NCI-H1105 treated with DMSO at 0.1 percent for 48 hours (cell line): ENCODE measurements at regions not wholly inside any gene's neighbourhood (a gene's known extent, or its start where the extent isn't known, plus 50 kb on each side); places are given as distances from the start of the nearest gene placed in this dataset.
"Not testable (repeated sequence)": the region's sequence is repeated elsewhere in the genome, so short reads cannot be mapped to it uniquely, and the experiment has no call there.

Source experiments
- DNase-seq: peaks from one replicate; lab custom pipeline; 2025; lab: John Stamatoyannopoulos, UW

DNA sequence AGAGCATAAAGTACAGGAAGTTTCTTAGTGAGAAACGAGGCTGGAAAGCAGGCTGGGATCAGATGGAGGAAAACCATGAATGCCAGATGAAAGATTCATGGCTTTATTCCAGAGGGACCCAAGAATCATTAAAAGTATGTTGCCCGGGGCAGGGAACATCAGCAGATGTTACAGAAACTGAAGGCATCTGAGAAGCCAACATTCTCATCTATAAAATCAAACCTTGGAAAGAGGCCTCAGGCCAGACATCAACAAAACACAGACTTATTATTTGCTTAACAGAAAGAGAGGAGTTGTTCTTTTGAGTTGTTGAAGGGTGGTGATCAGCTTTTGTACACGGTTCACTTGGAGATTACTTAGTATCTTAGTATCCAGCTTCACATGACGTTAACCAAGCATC lies 543.6 kb downstream of the RFC3 start:
- DNase-seq, result no peak

DNA sequence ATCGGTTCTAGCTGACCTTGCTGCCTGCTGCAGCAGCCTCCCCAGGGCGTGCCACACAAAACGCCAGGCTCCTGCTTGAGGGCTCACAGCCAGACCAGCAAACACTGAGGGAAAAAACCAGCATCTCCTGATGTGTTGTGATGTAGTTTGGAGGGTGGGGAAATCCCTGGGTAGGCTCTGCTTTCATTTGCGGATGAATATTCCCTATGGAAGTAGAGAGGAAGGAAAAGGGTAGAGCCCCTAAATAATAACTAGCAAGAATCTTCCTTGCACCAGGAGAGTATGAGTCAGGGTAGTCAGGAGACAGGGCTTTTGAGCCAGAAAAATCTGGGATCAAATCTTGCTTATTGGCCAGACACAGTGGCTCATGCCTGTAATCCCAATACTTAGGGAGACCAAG lies 545.3 kb downstream of the RFC3 start:
- DNase-seq, result no peak

DNA sequence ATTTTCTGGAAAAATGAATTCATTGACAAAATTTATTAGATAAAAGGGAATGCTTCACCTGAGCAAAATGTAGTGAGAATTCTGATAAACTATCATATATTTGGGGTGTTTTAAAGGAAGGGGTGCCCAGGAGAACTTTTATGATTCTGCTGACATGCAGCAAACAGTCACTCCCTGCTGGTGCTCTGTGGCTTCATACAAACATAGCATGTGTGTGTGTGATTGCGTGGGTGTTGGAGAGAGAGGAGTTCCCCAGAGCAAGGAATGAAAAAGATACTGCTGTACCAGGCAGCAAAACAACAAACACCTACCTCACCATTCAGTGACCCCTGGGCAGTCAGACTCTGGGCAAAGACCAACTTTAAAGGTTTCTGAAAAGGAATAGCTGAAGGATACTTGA lies 546.7 kb downstream of the RFC3 start:
- no peak for DNase-seq

DNA sequence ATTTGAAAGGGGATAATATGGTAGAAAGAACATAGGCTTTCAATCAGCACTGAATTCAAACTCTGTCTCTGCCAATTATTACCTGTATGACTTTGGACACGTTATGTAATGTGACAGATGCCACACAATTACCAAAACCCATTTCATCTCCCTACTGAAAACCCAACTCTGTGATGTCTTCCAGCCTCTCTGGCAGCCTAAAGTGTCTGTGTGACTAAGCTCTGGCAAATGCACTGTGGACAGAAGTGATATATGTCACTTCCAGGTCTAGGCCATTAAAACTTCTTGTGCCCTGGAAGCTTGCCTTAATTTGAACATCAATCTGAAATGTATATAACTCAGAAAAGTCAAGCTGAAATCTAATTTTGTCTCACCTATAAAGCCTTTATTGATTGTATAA lies 552.0 kb downstream of the RFC3 start:
- no peak for DNase-seq

DNA sequence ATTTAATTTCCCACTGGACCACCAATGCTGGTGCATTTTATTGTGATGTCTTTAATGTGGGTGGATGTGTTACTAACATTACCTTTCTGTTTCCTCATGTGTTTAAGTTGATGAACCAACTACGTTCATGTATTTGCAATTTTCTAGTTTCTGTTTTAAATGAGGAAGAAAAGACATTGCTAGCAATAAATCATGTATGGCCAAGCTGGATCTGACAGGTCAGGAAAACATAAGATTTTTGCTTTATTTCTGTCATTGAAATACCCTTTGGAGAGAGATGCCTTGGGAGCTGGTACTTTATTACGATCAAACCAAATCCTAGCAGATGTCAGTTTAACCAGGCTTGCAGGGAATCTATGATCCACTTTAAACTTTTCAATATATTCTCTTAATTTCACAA lies 553.2 kb downstream of the RFC3 start:
- DNase-seq, result no peak

DNA sequence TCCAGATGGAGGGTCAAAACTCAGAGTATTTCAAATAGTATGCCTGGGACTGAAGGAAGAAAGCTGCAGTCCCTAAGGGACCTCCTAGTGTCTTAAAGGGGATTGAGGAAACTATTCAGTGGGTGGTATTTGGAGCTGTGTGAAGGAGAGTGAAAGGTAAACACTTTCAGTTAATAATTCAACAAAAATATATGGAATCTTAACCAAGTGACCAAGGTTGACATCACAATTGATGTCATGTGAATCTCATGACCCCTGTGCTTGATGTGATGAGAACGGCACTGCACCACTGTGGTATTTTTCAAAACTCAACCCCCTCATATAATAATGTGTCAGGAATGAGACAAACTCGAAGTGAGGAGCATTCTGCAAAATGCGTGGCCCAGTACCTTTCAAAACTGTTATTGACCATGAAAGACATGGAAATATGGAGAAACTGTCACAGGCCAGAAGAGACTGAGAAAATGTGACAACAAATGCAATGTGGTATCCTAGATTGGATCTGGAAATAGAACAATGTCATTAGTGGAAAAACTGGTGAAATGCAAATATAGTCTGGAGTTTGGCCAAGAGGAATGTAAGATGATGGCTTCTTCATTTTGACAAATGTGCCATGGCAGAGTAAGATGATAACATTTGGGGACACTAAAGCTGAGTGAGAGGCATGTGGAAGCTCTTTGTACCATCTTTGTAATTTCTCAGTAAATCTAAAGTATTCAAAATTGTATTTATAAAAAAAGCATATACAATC lies 553.9 kb downstream of the RFC3 start:
- DNase-seq, result no peak

DNA sequence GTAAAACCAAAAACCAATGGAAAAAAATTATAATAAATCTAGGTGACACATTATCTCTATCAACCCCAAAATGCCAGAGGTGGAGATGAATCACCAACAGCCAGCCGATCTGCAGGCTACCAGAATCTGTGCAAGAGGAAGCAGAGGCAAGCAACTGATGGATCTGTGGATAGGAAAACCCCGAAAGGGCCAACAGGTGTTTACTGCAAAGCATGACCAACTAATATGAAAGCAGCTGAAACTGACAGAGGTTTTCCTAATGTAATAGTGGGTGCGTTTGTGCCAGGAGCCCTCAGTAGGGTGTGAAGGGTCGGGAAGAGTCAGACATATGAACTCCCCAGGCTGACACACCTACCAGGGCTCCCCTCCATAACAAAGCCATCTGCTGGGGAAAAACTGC lies 554.6 kb downstream of the RFC3 start:
- DNase-seq, result no peak

DNA sequence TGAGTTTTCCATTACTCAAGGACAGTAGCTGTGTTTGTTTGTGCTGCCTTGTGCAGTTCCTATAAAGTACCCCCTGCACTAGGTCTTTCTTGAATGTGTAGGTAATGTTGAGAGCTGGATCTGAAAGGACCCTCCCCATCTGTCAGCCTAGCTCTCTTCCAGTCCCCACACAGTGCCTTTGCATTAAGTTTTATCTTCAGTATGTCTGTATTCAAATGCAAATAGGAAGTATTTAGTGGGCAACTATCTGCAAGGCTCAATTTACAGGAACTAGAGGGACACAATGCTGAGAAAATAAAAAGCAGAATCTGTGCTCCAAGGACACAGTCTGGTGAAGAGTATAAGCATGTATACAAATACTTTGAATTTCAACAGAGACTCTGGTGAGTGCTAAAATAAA lies 558.5 kb downstream of the RFC3 start:
- DNase-seq, result no peak

DNA sequence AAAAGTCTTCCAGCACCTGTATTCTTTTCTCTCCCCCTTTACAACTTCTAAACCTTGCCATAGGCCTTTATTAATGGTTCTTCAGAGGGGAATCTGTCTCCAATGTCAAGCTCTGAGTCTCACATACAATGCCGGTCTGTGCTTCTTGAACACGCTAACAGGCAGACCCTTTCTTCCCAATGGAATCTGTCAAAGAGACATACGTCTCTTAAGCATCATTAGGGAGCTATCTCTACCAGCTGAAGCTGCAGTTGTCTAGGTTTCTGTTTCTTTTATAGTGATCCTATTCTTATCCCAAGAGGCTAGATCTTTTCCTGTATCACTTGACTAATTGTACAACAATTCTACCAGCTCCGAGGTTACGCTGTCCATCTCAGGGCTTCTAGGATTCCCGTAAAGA lies 560.8 kb upstream of the NBEA start:
- DNase-seq, result no peak

DNA sequence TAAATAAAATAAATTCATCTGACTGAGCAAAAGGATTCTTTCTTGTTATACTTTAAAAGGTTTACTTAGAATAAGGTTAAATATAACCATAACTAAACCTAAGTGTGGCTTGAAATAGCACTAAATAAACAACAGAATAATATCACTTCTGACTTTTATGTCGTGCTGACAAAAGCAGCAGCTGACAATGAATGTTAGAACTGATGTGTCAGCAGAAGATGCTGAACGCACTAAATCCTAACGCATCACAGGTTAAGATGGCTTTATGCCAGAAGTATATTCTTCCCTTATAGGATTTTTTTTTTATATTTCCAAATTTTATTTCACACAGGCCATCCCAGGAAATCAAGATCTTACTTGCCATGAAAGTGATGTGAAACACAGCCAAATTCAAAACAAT lies 558.3 kb upstream of the NBEA start:
- no peak for DNase-seq

DNA sequence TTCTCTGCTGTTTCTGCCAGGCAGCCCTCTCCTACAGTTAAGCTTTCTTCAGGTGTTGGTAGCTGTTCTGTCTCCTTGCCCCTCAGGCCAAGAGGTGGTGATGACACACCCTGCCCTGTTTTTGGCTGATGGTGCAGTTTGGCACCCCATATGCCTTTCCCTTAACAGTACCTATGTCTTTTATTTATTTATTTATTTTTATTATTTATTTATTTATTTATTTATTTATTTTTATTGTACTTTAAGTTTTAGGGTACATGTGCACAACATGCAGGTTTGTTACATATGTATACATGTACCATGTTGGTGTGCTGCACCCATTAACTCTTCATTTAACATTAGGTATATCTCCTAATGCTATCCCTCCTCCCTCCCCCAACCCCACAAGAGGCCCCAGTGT lies 555.8 kb upstream of the NBEA start:
- DNase-seq, result not testable (repeated sequence)

DNA sequence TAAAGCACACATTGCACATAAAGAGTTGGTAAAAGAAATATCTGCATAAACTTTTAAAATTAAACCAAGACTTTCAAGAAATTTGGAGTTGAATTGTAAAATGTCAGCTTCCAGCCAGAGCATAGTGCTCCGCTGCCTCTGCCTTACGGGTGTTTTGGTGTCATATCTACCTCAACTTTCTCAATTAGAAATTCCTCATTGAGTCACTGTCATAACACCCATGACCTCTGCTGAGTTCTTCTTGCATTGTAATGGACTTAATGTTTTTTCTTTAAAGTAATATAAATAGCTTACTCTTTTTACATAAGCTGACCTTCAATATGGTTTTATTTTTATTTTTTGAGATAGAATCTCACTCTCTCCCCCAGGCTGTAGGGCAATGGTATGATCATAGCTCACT lies 551.0 kb upstream of the NBEA start:
- DNase-seq, result no peak

DNA sequence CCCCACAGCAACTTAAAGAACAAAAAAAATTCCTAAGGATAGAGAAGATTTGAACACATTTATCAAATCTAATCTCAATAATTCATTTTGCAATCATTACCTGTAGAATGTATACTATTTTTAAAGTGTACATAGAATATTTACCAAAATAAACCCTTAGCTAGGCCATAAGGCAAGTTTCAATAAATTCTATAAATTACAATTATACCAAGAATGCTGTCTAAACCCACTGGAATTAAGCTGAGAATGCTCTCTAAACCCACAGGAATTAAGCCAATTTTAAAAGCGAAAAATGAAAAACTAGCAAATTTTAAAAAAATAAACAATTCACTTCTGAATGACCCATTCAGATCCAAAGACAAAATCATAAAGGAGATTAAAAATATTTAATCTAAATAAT lies 540.4 kb upstream of the NBEA start:
- no peak for DNase-seq

DNA sequence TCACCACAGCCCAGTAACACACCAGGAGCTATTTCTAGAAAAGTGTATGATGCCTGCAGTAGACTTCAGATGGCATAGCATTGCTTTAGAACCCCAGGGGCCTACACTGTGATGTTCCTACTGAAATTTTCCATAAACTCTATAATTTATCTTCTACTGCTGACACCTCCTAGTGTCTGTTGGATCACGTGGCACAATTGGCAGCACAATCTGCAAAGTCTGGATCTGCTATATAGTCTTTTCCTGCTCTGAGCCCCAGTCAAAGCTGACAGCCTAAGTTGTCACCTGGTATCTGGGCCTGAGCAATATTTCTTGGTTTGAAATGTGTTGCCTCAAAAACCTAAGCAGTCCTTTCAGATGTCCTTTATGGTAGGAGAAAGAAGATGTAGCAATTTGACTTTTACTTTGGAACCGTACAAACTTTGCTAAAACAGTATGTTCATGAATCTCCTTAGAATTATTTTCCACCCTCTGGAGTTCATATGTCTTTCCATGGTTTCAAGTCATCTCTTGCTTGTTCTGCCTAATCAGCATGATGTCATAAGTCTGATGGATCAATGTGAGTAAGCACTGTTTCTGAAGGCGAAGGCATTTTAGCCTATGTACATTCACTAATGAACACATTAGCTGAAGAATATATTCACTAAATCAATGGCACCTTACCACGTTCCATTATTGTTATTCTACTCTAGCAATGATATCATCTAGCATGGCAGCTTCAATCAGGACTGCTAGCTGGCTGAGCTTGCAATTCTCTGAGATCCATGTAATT lies 536.5 kb upstream of the NBEA start:
- no peak for DNase-seq

DNA sequence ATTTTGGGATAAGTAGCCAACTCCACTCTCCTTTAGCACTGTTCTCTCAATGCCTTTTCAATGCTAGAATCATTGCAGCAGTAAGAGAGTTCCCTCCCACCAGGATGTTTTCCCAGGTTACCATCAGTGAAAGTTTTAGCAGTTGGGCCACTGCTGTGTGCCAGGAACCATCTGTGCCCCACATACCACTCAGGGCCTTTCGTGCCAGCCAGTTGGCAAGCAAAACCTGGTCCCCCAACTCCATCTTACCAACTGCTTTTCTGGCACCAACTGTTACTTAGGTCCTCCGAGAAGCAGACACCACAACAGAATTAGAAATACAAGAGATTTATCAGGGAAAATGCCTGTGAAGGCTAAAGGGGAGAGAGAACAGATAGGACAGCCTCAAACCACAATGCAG lies 533.4 kb upstream of the NBEA start:
- no peak for DNase-seq

DNA sequence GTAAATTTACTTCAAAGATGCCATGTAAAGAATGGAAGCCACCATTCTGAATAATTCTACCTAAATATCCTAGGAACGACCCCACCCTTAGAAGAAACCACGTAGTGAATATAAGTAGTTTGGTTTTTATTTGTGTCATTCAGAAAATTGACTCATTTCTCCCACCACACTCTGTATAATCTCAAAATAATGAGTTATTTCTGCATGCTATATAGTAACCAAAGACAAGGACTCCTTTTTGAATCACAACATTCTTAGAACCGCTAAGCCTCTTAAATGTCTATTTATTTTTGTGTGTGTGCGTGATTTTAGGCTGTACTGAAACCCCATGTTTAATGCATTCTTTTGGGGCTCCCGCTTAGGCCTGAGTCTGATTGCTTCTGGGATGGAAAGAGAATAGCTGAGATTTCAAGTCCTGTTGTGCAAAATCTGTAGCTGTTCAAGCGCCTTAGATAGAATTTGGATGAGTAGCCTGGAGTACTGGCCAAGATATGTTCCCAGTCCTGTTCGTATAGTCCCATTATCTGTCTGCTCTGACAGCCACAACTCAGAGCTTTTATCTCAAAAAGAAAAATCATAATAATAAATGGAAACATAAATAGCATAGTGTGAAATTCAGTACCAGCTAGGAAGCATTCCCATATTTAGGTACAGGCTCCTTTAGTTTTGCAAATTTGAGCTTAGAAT lies 532.4 kb upstream of the NBEA start:
- DNase-seq, result no peak

DNA sequence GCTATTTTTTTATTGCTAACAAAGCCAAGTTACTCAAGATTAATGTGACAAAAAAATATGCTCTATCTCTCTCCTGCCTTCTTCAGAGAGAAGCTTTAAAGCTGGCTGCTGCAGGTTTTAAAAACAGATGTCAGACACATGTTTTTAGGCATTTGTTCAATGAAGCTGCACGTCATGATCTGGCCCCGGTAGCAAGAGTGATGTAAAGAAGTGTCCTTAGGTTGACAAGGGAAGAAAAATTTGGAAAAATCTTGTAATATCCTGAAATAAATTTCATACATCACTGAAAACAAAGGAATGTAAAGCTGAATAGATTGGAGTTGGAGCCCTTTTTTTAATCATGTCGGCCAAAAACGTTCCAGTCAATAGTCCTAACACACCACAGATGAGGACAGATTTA lies 531.4 kb upstream of the NBEA start:
- no peak for DNase-seq

DNA sequence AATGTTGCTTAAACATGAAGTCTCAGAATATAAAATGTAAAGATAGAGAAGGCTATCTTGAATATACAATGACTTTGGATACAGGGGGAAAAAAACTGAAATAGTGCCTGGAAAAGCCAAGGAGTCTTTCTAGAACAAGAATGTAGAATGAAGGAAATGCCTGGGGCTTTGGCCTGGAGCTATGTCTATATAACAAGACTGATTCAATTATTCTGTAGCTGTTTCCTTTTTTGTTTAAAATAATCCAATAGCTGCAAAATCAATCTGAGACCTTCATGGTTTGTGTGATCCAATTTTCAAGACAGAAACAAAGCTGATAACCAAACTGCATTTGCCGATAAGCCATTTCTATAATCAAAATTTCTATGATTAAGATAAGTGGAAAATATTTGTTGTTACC lies 530.9 kb upstream of the NBEA start:
- DNase-seq, result no peak

DNA sequence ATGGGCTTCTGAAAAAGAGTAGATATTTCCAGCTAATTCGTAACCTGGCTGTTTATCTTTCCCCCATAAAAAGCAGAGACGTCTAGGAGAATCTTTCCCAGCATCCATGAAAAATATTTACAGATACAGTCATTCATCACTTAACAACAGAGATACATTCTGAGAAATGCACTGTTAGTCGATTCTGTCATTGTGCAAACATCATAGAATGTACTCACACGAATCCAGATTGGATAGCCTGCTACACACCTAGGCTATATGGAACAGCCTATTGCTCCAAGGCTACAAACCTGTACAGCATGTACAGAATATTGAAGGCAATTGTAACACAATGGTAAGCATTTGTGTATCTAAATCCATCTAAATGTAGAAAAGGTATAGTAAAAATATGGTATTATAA lies 530.2 kb upstream of the NBEA start:
- DNase-seq, result no peak

DNA sequence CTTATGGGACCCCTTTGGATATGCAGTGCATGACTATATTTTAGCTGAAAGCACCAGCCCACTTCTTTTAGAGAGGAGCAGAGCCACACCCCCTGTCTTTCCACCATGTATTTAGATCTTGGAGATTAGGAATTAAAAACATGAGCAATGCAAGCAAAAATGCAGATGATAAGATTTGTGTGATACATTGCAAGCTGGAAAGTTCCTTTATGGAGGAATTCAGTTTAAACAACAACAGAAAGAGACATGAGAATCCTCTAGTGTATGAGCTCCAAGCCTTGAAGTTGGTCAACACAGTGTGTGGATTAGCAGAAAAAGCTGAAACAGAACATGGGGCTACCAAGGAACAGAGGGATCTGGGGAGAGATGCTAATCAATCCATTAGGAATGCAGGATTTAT lies 529.8 kb upstream of the NBEA start:
- no peak for DNase-seq

DNA sequence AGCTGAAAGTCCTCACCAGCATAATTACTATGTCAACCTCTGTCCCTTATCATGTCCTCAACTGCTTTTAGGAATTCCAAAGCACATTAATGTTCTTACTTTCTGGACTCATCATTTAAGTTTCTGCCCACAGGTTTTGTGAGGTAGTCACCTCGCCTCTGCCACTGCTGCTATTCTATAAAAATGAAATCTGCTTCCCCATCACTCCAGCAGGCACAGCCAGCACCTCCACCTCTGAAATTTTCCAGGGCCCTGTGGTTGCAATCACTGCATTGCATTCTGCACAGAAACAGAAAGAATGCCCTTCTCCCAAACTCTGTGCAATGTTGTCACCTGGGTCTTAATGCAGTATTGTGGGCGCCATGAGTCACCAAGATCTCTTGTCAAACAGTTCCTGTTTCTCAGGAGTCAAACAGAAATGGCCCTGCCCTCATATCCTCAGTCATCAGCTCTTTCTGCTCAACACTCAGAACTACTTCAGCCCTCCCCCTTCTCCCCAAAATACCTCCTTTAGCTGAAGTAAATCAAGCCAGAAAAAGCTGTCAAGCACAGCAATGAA lies 529.2 kb upstream of the NBEA start:
- DNase-seq, result no peak

DNA sequence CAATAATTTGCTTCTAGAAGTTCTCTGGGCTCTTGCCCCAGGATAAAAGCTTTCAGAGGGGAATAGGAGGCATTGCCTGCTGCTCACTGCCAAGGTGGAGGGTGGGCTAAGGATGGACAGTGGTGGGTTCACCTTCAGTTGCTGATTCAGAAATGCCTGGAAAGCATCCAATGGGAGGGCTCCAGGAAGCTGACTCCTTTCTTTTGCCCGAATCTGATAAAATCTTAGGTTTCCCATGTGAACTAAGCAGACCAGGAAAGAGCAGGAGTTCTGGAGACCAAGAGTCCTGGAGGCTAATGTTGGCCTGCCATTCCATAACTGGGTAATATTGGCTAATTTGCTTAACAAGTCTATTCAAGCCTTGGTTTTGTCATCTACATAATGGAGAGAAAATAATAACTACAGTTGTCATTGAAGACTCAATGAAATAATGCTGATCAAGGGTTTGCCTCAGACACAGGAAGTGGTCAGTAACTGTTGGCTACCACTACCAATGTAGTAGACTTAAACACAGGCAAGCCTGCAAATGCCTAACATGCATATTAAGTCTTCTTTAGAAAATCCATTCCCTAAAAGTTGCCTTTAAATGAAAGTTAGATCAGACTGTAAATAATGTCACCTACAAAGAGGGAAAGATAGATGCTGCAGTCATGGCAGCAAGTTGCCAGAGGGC lies 528.4 kb upstream of the NBEA start:
- DNase-seq, result no peak
